CD4-positive, alpha-beta memory T cell (primary cell): ENCODE measurements at regions not wholly inside any gene's neighbourhood (a gene's known extent, or its start where the extent isn't known, plus 50 kb on each side); places are given as distances from the start of the nearest gene placed in this dataset.

Experiments
- CTCF ChIA-PET: fragments of 350-600 bp; sonication (Branson Sonifier 250); formaldehyde crosslinking; loops from one replicate; lab custom pipeline; 2021; ENCODE audit warnings: inconsistent platforms; ENCODE audit not compliant: partially characterized antibody; lab: Charles Lee
- POLR2A ChIA-PET: fragments of 350-600 bp; sonication (Branson Sonifier 250); formaldehyde crosslinking; loops from one replicate; lab custom pipeline; 2021; ENCODE audit not compliant: partially characterized antibody; lab: Charles Lee
- DNase-seq, 5 donors: peaks; one replicate each; pipeline versions ENCODE4 v3.0.0 to v3.0.0-alpha.2; 2020 to 2022; ENCODE audit warnings: mixed read lengths in 1 of 5
- H3K27ac ChIP-seq: one replicate; pipeline ENCODE4 v1.7.0; 2013; ENCODE audit warnings: low read depth, low read length
- H3K27me3 ChIP-seq: 2 replicates; pipeline ENCODE4 v1.7.0; 2013; ENCODE audit warnings: mild to moderate bottlenecking, low read length, moderate library complexity; ENCODE audit not compliant: insufficient read depth
- H3K36me3 ChIP-seq: 2 replicates; pipeline ENCODE4 v1.7.0; 2013; ENCODE audit warnings: mild to moderate bottlenecking, low read length, moderate library complexity; ENCODE audit not compliant: insufficient read depth
- H3K4me1 ChIP-seq: 2 replicates; pipeline ENCODE4 v1.7.0; 2013; ENCODE audit warnings: mild to moderate bottlenecking, low read length, moderate library complexity; ENCODE audit not compliant: insufficient read depth
- H3K4me3 ChIP-seq, 2 donors: one replicate each; pipeline ENCODE4 v1.7.0; 2013; ENCODE audit warnings: low read length in 2 of 2, mild to moderate bottlenecking in 1 of 2
- H3K9me3 ChIP-seq, 2 donors: one replicate each; pipeline ENCODE4 v1.7.0; 2013; ENCODE audit warnings: low read length in 2 of 2, control low read depth in 1 of 2; ENCODE audit not compliant: control insufficient read depth in 1 of 2
- H3K27ac Mint-ChIP-seq, 7 donors: one replicate each; pipeline ENCODE4 v1.8.0; 2020 to 2021; ENCODE audit warnings: mixed read lengths in 7 of 7, mild to moderate bottlenecking in 6 of 7, inconsistent platforms in 3 of 7, moderate library complexity in 3 of 7
- H3K27me3 Mint-ChIP-seq, 2 donors: one replicate each; pipeline ENCODE4 v1.8.0; 2020 to 2021; ENCODE audit warnings: mixed read lengths in 2 of 2
- H3K36me3 Mint-ChIP-seq, 2 donors: one replicate each; pipeline ENCODE4 v1.8.0; 2020 to 2021; ENCODE audit warnings: mixed read lengths in 2 of 2, inconsistent platforms in 1 of 2, mild to moderate bottlenecking in 1 of 2
- H3K4me1 Mint-ChIP-seq, 4 donors: one replicate each; pipeline ENCODE4 v1.8.0; 2020 to 2021; ENCODE audit warnings: mixed read lengths in 4 of 4, mild to moderate bottlenecking in 1 of 4
- H3K4me3 Mint-ChIP-seq, 8 donors: one replicate each; pipeline ENCODE4 v1.8.0; 2020 to 2021; ENCODE audit warnings: mixed read lengths in 8 of 8, mild to moderate bottlenecking in 7 of 8, moderate library complexity in 6 of 8, inconsistent platforms in 3 of 8
- H3K9me3 Mint-ChIP-seq, 8 donors: one replicate each; pipeline ENCODE4 v1.8.0; 2020 to 2021; ENCODE audit warnings: mixed read lengths in 8 of 8, mild to moderate bottlenecking in 5 of 8, inconsistent platforms in 3 of 8, moderate library complexity in 1 of 8
- intact Hi-C: fragments of 100-400 bp; cut with micrococcal nuclease; formaldehyde crosslinking; loops from one replicate; pipeline ENCODE4 v1.15.1; 2023

DNA sequence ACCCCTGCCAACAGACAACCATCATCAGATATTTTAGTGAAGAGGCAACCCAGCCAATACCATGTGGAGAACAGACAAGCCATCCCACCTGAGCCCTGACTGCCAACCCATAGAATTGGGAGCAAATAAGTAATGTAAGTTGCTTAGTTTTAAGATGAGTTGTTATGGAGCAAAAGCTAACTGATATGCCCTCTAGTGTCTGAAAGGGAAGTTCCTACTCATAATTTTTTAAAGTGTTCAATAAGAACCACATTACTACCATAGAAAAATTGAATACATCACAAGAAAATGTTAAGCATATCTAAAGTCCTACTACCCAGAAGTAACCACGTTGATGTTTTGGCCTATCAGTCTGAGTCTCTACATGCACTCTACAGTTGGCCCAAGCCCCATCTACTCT is 50.8 kb upstream of the SLC36A4 start:
- H3K36me3 Mint-ChIP-seq: no peaks in the 10 kb centered on the region
- no peaks in the 10 kb centered on the region for H3K36me3 ChIP-seq
- no peaks in the 10 kb centered on the region for H3K4me1 ChIP-seq
- no peak overlapping the region for H3K27ac ChIP-seq
- peaks cover 10 to 17% of the 10 kb centered on the region in 2 donors for H3K27me3 Mint-ChIP-seq
- ChIA-PET CTCF (interaction anchor here (0.8 to 2.6 kb wide), 4 partner anchors 9 to 62 kb away, joined by 3 to 11 read pairs (median 3); no protein-coding TSS in a partner anchor), POLR2A (no interaction called here)
- no peak for DNase-seq
- H3K4me1 Mint-ChIP-seq: no peaks in the 10 kb centered on the region
- intact Hi-C loops: no loop called here
- H3K4me3 Mint-ChIP-seq: no peak overlapping the region
- no peak overlapping the region for H3K27ac Mint-ChIP-seq
- no peak overlapping the region for H3K4me3 ChIP-seq
- no peaks in the 10 kb centered on the region for H3K27me3 ChIP-seq
- H3K9me3 ChIP-seq: no peaks in the 10 kb centered on the region
- no peaks in the 10 kb centered on the region for H3K9me3 Mint-ChIP-seq

DNA sequence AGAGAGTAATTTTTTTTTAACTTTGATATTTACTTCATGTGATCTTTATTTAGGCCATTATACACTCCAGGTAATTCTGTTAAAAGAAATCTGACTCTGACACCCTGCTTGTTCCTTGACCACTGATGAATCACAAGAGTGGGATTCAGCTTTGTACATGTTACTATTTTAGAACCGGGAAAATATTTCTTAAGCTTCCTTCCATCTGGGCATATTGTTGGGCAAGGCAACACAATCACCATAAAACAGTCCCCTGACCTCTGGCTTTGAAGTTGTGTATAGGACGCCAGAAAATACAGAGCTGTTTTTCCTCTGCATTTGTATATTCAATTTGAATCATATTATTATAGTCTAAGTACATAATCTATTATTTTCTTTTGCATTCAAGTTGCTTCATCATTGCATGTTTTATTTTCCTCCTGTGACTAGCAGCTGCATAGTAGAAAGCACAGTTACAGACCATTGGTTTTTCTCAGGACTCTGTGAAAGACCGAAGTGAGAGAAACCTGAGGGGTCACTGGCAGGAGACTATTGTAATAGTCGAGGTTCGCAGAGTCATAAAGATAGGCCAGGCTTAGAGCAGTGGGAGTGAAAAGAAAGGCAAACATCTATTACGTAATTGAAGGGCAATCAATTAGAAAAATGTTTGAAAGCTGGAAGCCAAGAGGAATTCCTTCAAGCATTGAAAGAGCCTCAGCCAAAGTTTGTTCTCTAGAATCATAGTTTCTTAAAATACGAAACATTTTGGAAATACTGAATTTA is 51.8 kb upstream of the SLC36A4 start:
- no peaks in the 10 kb centered on the region for H3K27me3 ChIP-seq
- H3K4me3 Mint-ChIP-seq: no peak overlapping the region
- no peak overlapping the region for H3K27ac ChIP-seq
- H3K9me3 Mint-ChIP-seq: peaks cover 0 to 5% (median 0%) of the 10 kb centered on the region in 8 donors
- POLR2A ChIA-PET: no interaction called here
- intact Hi-C loops: no loop called here
- H3K27ac Mint-ChIP-seq: no peak overlapping the region
- no peak overlapping the region for H3K4me3 ChIP-seq
- CTCF ChIA-PET: interaction anchor here (0.8 to 2.6 kb wide), 4 partner anchors 8 to 63 kb away, joined by 3 to 11 read pairs (median 3); no protein-coding TSS in a partner anchor
- peaks cover 8 to 20% of the 10 kb centered on the region in 2 donors for H3K27me3 Mint-ChIP-seq
- no peaks in the 10 kb centered on the region for H3K36me3 ChIP-seq
- no peaks in the 10 kb centered on the region for H3K4me1 ChIP-seq
- no peaks in the 10 kb centered on the region for H3K9me3 ChIP-seq
- no peaks in the 10 kb centered on the region for H3K4me1 Mint-ChIP-seq
- DNase-seq: no peak
- H3K36me3 Mint-ChIP-seq: no peaks in the 10 kb centered on the region

DNA sequence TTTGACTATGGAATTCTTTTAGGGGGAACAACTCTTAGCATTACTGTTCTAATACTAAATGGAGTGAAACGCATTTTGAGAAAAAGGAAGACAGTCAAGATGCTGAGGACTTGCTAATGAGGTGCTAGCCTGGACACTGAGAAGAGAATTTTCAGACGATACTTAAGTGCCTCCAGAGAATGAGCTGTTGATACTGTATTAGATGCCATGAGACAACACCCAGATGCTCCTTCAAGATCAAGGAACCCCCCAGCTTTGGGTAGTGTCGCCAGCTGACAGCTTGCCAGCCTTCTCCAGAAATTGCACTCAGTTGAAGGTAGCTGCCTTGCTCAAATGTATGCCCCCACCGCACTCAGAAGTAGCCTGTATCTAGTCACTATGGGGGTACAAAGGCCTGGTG is 52.5 kb upstream of the SLC36A4 start:
- peaks cover 6 to 16% of the 10 kb centered on the region in 2 donors for H3K27me3 Mint-ChIP-seq

DNA sequence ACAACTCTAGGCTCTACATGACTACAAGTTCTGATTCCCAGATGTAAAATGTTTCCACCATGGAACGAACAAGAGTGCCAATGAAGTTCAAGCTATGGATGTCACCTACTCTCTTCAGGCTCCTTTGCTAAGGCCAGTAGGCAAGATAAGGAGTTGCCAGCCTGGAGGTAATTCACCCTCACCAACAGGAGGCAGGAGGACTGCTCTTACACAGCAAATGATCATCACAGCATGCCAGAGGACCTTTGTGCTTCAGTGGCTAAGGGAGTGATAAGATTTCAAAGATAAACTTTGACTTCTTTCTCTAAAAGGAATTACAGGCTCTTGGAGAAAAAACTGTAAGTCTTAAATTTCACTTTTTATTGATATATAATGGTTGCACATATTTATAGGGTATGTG is 54.1 kb upstream of the SLC36A4 start:
- Mint-ChIP-seq H3K9me3 (peaks cover 0 to 5% (median 0%) of the 10 kb centered on the region in 8 donors), H3K4me3 (no peak overlapping the region), H3K27me3 (peaks cover 4 to 13% of the 10 kb centered on the region in 2 donors), H3K27ac (peak overlapping the region in 1 of 7 donors; percentile 9), H3K36me3 (no peaks in the 10 kb centered on the region), H3K4me1 (no peaks in the 10 kb centered on the region)
- no peaks in the 10 kb centered on the region for H3K4me1 ChIP-seq
- ChIA-PET CTCF (no interaction called here), POLR2A (no interaction called here)
- H3K4me3 ChIP-seq: no peak overlapping the region
- H3K27me3 ChIP-seq: no peaks in the 10 kb centered on the region
- no peak overlapping the region for H3K27ac ChIP-seq
- no peaks in the 10 kb centered on the region for H3K36me3 ChIP-seq
- intact Hi-C loops: no loop called here
- no peaks in the 10 kb centered on the region for H3K9me3 ChIP-seq
- DNase-seq: no peak

More for the DNA sequence above, 52.5 kb upstream of the SLC36A4 start:
- Mint-ChIP-seq H3K4me1 (no peaks in the 10 kb centered on the region), H3K4me3 (no peak overlapping the region), H3K27ac (no peak overlapping the region), H3K36me3 (no peaks in the 10 kb centered on the region), H3K9me3 (peaks cover 0 to 5% (median 0%) of the 10 kb centered on the region in 8 donors)
- Histone ChIP-seq H3K4me1 (no peaks in the 10 kb centered on the region), H3K27ac (no peak overlapping the region), H3K4me3 (no peak overlapping the region), H3K9me3 (no peaks in the 10 kb centered on the region), H3K27me3 (no peaks in the 10 kb centered on the region), H3K36me3 (no peaks in the 10 kb centered on the region)
- no peak for DNase-seq
- POLR2A ChIA-PET: no interaction called here
- intact Hi-C loops: no loop called here
- CTCF ChIA-PET: interaction anchor here (2.6 kb wide), 1 partner anchor 16 kb away, joined by 11 read pairs; no protein-coding TSS in a partner anchor

DNA sequence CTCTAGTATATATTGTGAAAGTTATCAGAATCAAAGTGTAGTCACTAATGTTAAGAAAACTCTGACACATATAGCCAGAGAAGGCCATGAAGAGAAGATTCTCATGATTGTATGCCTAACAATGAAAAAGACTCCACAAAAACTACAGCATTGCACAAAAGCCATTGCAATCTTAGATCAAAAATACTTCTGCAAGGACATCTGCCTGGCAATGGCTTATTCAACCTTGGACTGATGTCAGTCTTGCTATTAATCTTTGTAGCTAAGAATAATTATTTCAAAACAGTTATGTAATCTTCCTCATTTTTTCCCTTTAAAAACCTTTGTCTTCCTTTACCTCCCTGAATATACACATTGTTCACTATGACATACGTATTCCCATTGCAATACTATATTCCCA is 55.3 kb upstream of the SLC36A4 start:
- H3K4me3 Mint-ChIP-seq: no peak overlapping the region
- Histone ChIP-seq H3K36me3 (no peaks in the 10 kb centered on the region), H3K27ac (no peak overlapping the region), H3K4me3 (no peak overlapping the region), H3K4me1 (no peaks in the 10 kb centered on the region), H3K9me3 (no peaks in the 10 kb centered on the region), H3K27me3 (no peaks in the 10 kb centered on the region)
- H3K4me1 Mint-ChIP-seq: no peaks in the 10 kb centered on the region
- H3K27me3 Mint-ChIP-seq: peaks cover 4 to 12% of the 10 kb centered on the region in 2 donors
- POLR2A ChIA-PET: no interaction called here
- no peak overlapping the region for H3K27ac Mint-ChIP-seq
- intact Hi-C loops: no loop called here
- DNase-seq: no peak
- no peaks in the 10 kb centered on the region for H3K36me3 Mint-ChIP-seq
- peaks cover 0 to 5% (median 0%) of the 10 kb centered on the region in 8 donors for H3K9me3 Mint-ChIP-seq
- CTCF ChIA-PET: no interaction called here

- H3K9me3 ChIP-seq: no peaks in the 10 kb centered on the region
- intact Hi-C loops: no loop called here
- DNase-seq: no peak
- no peaks in the 10 kb centered on the region for H3K27me3 ChIP-seq
- Mint-ChIP-seq H3K27me3 (peaks cover 2 to 12% of the 10 kb centered on the region in 2 donors), H3K9me3 (peaks cover 2 to 17% (median 8%) of the 10 kb centered on the region in 8 donors), H3K4me3 (no peak overlapping the region), H3K36me3 (no peaks in the 10 kb centered on the region), H3K4me1 (no peaks in the 10 kb centered on the region), H3K27ac (no peak overlapping the region)
- H3K4me3 ChIP-seq: no peak overlapping the region
- POLR2A ChIA-PET: no interaction called here
- H3K36me3 ChIP-seq: no peaks in the 10 kb centered on the region
- no peak overlapping the region for H3K27ac ChIP-seq
- CTCF ChIA-PET: interaction anchor here (1.0 to 1.4 kb wide), 2 partner anchors 8 to 216 kb away, joined by 3 to 4 read pairs; no protein-coding TSS in a partner anchor
- no peaks in the 10 kb centered on the region for H3K4me1 ChIP-seq
Observed at GRCh38 chr11:93256623-93257022, 58.8 kb upstream of the SLC36A4 start.

- Mint-ChIP-seq H3K9me3 (peaks cover 0 to 11% (median 8%) of the 10 kb centered on the region in 8 donors), H3K36me3 (no peaks in the 10 kb centered on the region), H3K27me3 (peaks cover 2 to 6% of the 10 kb centered on the region in 2 donors), H3K4me3 (no peak overlapping the region), H3K27ac (peak overlapping the region in 1 of 7 donors; percentile 4), H3K4me1 (no peaks in the 10 kb centered on the region)
- Histone ChIP-seq H3K4me3 (no peak overlapping the region), H3K27me3 (no peaks in the 10 kb centered on the region), H3K9me3 (no peaks in the 10 kb centered on the region), H3K36me3 (no peaks in the 10 kb centered on the region), H3K27ac (no peak overlapping the region), H3K4me1 (no peaks in the 10 kb centered on the region)
- ChIA-PET POLR2A (no interaction called here), CTCF (no interaction called here)
- intact Hi-C loops: no loop called here
- no peak for DNase-seq
Observed at GRCh38 chr11:93267383-93267782, 63.2 kb upstream of the DEUP1 start.
